ENCODE measurements at regions not wholly inside any gene's neighbourhood (a gene's known extent, or its start where the extent isn't known, plus 50 kb on each side); places are given as distances from the start of the nearest gene placed in this dataset.
"Not testable (repeated sequence)": the region's sequence is repeated elsewhere in the genome, so short reads cannot be mapped to it uniquely, and the experiment has no call there.

GRCh38 chr1:181251713-181252075, 163.2 kb downstream of the IER5 start:
- TF ChIP-seq, protein P1, sequence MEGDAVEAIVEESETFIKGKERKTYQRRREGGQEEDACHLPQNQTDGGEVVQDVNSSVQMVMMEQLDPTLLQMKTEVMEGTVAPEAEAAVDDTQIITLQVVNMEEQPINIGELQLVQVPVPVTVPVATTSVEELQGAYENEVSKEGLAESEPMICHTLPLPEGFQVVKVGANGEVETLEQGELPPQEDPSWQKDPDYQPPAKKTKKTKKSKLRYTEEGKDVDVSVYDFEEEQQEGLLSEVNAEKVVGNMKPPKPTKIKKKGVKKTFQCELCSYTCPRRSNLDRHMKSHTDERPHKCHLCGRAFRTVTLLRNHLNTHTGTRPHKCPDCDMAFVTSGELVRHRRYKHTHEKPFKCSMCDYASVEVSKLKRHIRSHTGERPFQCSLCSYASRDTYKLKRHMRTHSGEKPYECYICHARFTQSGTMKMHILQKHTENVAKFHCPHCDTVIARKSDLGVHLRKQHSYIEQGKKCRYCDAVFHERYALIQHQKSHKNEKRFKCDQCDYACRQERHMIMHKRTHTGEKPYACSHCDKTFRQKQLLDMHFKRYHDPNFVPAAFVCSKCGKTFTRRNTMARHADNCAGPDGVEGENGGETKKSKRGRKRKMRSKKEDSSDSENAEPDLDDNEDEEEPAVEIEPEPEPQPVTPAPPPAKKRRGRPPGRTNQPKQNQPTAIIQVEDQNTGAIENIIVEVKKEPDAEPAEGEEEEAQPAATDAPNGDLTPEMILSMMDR (IDR thresholded peaks at IDR 0.05; ENCODE audit: extremely low read depth, missing control alignments): no peak
- no peak for DNase-seq (ENCODE audit: low spot score)

DNA sequence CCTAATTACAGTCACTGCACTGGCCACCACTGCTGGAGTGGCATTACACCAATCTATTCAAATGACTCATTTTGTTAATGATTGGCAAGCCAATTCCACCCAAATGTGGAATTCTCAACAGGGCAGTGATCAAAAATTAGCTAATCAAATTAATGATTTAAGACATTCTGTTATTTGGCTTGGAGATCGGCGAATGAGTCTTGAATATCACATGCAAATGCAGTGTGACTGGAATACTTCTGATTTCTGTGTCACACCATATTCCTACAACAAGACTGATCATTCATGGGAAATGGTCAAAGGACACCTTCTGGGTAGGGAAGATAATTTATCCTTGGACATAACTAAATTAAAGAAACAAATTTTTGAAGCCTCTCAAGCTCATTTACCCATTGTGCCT, 165.1 kb downstream of the IER5 start:
- DNase-seq (ENCODE audit: low spot score): not testable (repeated sequence)

- no peak for DNase-seq (ENCODE audit: low spot score)
- TF ChIP-seq, protein P1 (IDR thresholded peaks at IDR 0.05; ENCODE audit: extremely low read depth, missing control alignments): no peak
Observed at GRCh38 chr1:181255270-181255929, 166.9 kb downstream of the IER5 start.

DNA sequence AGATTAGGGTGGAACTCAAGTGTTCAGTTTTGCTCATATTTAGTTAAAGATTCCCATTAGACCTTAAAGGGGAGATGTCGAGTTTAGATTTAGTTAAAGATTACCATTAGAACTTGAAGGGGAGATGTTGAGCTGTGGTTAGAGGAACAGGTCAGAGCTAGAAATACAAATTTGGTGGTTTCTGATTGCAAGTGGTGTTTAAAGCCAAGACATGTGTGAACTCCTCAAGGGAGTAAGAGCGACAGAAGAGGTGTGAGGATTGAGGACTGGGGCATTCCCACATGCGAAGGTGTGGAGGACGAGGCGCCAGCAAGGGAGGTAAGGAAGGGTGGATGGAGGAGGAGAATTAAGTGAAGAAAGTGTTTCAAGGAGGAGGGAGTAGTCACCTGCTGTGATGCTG, 168.6 kb downstream of the IER5 start:
- TF ChIP-seq, protein P1 (IDR thresholded peaks at IDR 0.05; ENCODE audit: extremely low read depth, missing control alignments): no peak
- DNase-seq (ENCODE audit: low spot score): peak; percentile 24

GRCh38 chr1:181259026-181259745, 170.7 kb downstream of the IER5 start:
- TF ChIP-seq, protein P1 (IDR thresholded peaks at IDR 0.05; ENCODE audit: extremely low read depth, missing control alignments): no peak
- no peak for DNase-seq (ENCODE audit: low spot score)

DNA sequence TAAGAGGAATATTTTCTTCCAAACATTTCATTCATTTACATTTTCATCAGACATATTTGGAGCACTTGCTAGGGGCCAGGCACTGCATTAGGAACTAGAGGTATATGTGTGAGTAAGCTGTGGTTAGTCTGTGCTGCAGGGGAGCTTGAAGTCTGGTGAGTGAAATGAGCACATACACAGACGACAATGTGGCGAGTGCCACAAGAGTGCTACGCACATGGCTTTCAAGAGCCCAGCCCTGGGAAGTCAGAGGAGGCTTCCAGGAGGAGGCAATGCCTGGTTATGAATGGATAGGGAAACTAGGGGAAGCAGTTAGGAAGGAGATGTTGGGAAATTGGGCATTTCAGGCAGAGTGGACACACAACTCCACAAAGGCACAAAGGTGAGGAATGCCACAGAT, 171.8 kb downstream of the IER5 start:
- TF ChIP-seq, protein P1 (IDR thresholded peaks at IDR 0.05; ENCODE audit: extremely low read depth, missing control alignments): no peak
- DNase-seq (ENCODE audit: low spot score): no peak

DNA sequence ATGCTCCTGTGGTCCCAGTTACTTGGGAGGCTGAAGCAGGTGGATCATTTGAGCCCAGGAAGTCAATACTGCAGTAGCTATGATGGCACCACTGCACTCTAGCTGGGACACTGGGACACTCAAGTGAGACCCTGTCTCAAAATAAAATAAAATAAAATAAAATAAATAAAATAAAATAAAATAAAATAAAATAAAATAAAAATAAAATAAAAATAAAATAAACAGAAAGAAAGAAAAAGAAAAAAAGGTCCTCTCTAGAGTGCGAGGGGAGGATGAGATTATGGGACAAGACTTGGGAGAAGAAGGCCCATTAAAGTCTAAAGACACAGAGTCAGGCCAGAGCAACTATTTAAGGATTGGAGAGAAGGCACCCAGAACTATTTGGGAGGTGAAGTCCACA, 172.5 kb downstream of the IER5 start:
- DNase-seq (ENCODE audit: low spot score): no peak

More for the DNA sequence above, 172.5 kb downstream of the IER5 start:
- TF ChIP-seq, protein P1 (IDR thresholded peaks at IDR 0.05; ENCODE audit: extremely low read depth, missing control alignments): no peak
